ENCODE measurements at regions not wholly inside any gene's neighbourhood (a gene's known extent, or its start where the extent isn't known, plus 50 kb on each side); places are given as distances from the start of the nearest gene placed in this dataset.

DNA sequence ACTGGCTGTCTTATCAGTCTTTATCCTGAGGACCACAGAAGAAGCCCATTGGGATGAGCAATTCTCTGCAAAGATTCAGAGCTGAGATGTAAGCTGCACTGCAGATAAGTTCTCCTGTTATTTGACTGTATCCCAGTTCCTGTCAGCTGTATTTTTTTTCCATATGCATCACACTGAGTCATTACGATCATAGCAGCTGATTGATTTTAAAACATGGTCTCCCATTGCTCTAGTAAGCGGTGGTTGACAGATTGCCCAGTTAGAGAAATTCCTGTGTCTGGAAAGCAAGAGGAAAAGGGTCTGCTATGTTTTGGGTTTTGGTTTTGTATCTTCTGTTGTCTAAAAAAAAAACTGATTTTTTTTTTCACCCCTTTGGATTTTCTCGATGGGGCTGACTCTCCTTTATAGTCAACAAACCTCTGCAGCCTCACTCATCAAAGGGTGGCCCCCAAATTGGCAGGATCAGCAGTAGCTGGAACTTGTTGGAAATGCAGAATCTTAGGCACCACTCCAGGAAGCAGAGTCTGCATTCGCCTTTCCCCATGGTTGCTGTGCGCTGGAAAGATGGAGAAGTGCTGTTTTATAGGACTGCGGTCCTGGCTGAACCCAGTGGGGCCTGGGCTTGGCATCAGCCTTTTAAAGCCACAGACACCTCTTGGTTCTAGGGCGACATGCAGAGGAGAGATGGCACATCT, 220.1 kb upstream of the MPHOSPH6 start:
- H3K9me3 ChIP-seq: no peaks in the 10 kb centered on the region
- H3K27ac ChIP-seq: no peak overlapping the region
- no peaks in the 10 kb centered on the region for H3K4me1 ChIP-seq
- H3K4me3 ChIP-seq: no peak overlapping the region
- DNase-seq: no peak
- no peak for ATAC-seq (ENCODE audit: low FRiP score in 2 of 2)
- no peaks in the 10 kb centered on the region for H3K27me3 ChIP-seq
- 76 to 79% methylated on average over 4 to 7 of the region's 7 CpGs for WGBS, 2 donors
- H3K36me3 ChIP-seq: no peaks in the 10 kb centered on the region
- TF ChIP-seq POLR2AphosphoS5 (IDR thresholded peaks at IDR 0.05): no peak
- TF ChIP-seq, protein P1, sequence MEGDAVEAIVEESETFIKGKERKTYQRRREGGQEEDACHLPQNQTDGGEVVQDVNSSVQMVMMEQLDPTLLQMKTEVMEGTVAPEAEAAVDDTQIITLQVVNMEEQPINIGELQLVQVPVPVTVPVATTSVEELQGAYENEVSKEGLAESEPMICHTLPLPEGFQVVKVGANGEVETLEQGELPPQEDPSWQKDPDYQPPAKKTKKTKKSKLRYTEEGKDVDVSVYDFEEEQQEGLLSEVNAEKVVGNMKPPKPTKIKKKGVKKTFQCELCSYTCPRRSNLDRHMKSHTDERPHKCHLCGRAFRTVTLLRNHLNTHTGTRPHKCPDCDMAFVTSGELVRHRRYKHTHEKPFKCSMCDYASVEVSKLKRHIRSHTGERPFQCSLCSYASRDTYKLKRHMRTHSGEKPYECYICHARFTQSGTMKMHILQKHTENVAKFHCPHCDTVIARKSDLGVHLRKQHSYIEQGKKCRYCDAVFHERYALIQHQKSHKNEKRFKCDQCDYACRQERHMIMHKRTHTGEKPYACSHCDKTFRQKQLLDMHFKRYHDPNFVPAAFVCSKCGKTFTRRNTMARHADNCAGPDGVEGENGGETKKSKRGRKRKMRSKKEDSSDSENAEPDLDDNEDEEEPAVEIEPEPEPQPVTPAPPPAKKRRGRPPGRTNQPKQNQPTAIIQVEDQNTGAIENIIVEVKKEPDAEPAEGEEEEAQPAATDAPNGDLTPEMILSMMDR (IDR thresholded peaks at IDR 0.05): no peak
- TF ChIP-seq POLR2A (IDR thresholded peaks at IDR 0.05): no peak

DNA sequence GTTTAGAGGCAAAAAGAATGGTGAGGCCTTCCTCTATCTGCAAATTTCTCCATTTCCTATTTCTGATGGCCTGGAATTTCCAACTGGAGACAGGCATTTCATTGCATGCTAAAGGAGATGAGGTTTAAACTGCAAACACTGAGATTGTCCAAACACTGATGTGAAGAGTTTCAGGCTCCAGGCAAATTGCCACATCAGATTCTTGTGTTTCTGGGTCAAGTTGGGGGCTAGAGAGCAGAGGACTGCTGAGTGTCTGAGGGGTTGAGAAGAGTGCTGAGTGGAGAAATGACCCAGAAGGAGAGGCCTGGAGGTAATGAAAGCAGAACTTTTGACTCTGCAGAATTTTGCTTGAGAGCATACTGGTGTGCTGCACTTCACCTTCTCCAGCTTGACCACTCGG, 216.7 kb upstream of the MPHOSPH6 start:
- Histone ChIP-seq H3K27ac (no peak overlapping the region), H3K27me3 (no peaks in the 10 kb centered on the region), H3K4me1 (no peaks in the 10 kb centered on the region), H3K9me3 (no peaks in the 10 kb centered on the region), H3K4me3 (no peak overlapping the region), H3K36me3 (no peaks in the 10 kb centered on the region)
- TF ChIP-seq POLR2A (IDR thresholded peaks at IDR 0.05) (no peak), EP300 (IDR thresholded peaks at IDR 0.05) (no peak), POLR2AphosphoS5 (IDR thresholded peaks at IDR 0.05) (no peak)
- TF ChIP-seq, protein P1 (IDR thresholded peaks at IDR 0.05): no peak
- WGBS, 2 donors: 33 to 38% methylated on average over 1 of the region's 1 CpG
- DNase-seq (no peak), ATAC-seq (ENCODE audit: low FRiP score in 2 of 2) (no peak)

DNA sequence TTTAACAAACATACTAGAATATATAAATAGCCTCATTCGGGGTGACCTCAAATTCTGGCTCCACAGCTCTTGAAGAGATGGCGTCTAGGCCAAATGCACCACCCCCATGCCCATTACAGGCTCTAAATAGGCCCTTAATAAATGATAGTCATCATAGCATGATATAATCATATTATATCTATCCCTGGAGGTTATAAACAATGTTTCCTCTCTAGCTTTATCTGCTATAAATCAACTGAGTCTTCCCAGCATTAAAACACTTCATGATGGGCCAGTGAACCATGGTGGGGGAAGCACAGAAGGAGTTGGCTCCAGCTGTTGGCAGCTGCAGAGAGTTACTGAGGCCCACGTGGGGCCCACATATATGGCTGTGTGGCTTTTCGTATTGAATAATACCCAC, 214.9 kb upstream of the MPHOSPH6 start:
- no peak for DNase-seq
- H3K4me3 ChIP-seq: no peak overlapping the region
- no peak for ATAC-seq (ENCODE audit: low FRiP score in 2 of 2)
- H3K4me1 ChIP-seq: no peaks in the 10 kb centered on the region
- WGBS, 2 donors: 44 to 60% methylated on average over 4 of the region's 4 CpGs
- no peaks in the 10 kb centered on the region for H3K27me3 ChIP-seq
- TF ChIP-seq POLR2AphosphoS5 (IDR thresholded peaks at IDR 0.05) (no peak), EP300 (IDR thresholded peaks at IDR 0.05) (no peak), POLR2A (IDR thresholded peaks at IDR 0.05) (no peak)
- TF ChIP-seq, protein P1 (IDR thresholded peaks at IDR 0.05): no peak
- H3K36me3 ChIP-seq: no peaks in the 10 kb centered on the region
- H3K27ac ChIP-seq: no peak overlapping the region
- H3K9me3 ChIP-seq: no peaks in the 10 kb centered on the region

DNA sequence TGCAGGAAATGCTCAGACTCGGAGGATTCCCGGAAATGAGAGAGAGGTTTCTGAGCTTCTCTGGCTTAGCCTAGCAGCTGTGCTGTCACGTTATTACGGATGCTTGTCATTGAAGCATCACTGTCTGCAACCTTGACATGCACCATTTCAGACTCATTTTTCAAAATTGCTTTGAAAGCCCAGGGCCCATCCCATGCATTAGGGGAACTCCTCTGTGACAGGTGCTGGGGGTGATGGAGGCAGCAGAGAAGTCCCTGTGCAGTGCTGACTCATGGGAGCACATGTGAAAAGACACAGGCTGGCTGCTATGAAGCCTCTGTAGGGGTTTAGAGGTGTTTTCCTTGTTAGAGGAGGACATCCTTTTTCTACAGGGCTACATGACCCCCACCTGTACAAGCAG, 214.0 kb upstream of the MPHOSPH6 start:
- Histone ChIP-seq H3K4me1 (no peaks in the 10 kb centered on the region), H3K36me3 (no peaks in the 10 kb centered on the region), H3K27ac (no peak overlapping the region), H3K4me3 (no peak overlapping the region), H3K27me3 (no peaks in the 10 kb centered on the region), H3K9me3 (no peaks in the 10 kb centered on the region)
- no peak for TF ChIP-seq POLR2A (IDR thresholded peaks at IDR 0.05)
- TF ChIP-seq, protein P1 (IDR thresholded peaks at IDR 0.05): no peak
- TF ChIP-seq EP300 (IDR thresholded peaks at IDR 0.05): no peak
- TF ChIP-seq POLR2AphosphoS5 (IDR thresholded peaks at IDR 0.05): no peak
- 49 to 83% methylated on average over 3 to 4 of the region's 4 CpGs for WGBS, 2 donors
- ATAC-seq (ENCODE audit: low FRiP score in 2 of 2) (peak in 1 of 2 donors; percentile 25), DNase-seq (no peak)

DNA sequence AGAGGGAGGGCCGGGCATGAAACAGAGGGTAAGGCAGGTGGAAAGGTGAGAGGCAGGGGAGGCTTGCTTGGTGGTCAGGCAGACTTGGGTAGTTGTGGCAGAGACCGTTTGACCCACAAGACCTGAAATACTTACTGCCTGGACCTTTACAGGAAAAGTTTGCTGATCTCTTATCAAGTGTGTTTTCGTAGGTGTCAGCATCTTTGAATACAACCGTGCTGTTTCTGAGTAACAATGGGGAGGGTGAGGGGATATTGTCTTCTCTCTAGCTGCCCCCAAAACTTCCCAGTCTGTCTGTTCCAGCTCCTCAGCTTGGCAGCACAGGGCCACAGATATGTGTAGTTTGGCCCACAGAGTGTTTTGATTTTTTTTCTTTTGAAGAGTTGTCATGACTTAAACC, 212.5 kb upstream of the MPHOSPH6 start:
- ATAC-seq (ENCODE audit: low FRiP score in 2 of 2): no peak
- H3K4me1 ChIP-seq: no peaks in the 10 kb centered on the region
- H3K27ac ChIP-seq: no peak overlapping the region
- WGBS, 2 donors: 59% methylated on average over 4 of the region's 4 CpGs
- DNase-seq: no peak
- H3K27me3 ChIP-seq: no peaks in the 10 kb centered on the region
- no peak overlapping the region for H3K4me3 ChIP-seq
- no peaks in the 10 kb centered on the region for H3K9me3 ChIP-seq
- TF ChIP-seq, protein P1 (IDR thresholded peaks at IDR 0.05): no peak
- TF ChIP-seq EP300 (IDR thresholded peaks at IDR 0.05) (no peak), POLR2A (IDR thresholded peaks at IDR 0.05) (no peak), POLR2AphosphoS5 (IDR thresholded peaks at IDR 0.05) (no peak)
- no peaks in the 10 kb centered on the region for H3K36me3 ChIP-seq

All from upper lobe of left lung (tissue), 6 donors.